Type B pancreatic cell (in vitro differentiated cells): ENCODE measurements at regions not wholly inside any gene's neighbourhood (a gene's known extent, or its start where the extent isn't known, plus 50 kb on each side); places are given as distances from the start of the nearest gene placed in this dataset.

Experiments
- DNase-seq: peaks from one replicate; pipeline ENCODE4 v3.0.0; 2021; ENCODE audit warnings: mixed read lengths; ENCODE audit not compliant: unreplicated experiment; ENCODE audit errors: extremely low spot score
- H3K27ac Mint-ChIP-seq: 2 replicates; pipeline ENCODE4 v1.8.0; 2021; ENCODE audit warnings: mild to moderate bottlenecking, mixed read lengths
- H3K27me3 Mint-ChIP-seq: 2 replicates; pipeline ENCODE4 v1.8.0; 2021; ENCODE audit warnings: mixed read lengths
- H3K36me3 Mint-ChIP-seq: 2 replicates; pipeline ENCODE4 v1.8.0; 2021; ENCODE audit warnings: mixed read lengths
- H3K4me1 Mint-ChIP-seq: one replicate; pipeline ENCODE4 v1.8.0; 2021; ENCODE audit warnings: mixed read lengths; ENCODE audit not compliant: unreplicated experiment
- H3K4me3 Mint-ChIP-seq: 2 replicates; pipeline ENCODE4 v1.8.0; 2021; ENCODE audit warnings: mild to moderate bottlenecking, mixed read lengths
- H3K9me3 Mint-ChIP-seq: 2 replicates; pipeline ENCODE4 v1.8.0; 2021; ENCODE audit warnings: mixed read lengths
- TF ChIP-seq, protein P1 (sequence below): fragments of 200-600 bp; sonication (generic); conservative IDR thresholded peaks from 2 replicates; pipeline ENCODE4 v1.5.0; 2021; ENCODE audit warnings: antibody characterized with exemption, mild to moderate bottlenecking

DNA sequence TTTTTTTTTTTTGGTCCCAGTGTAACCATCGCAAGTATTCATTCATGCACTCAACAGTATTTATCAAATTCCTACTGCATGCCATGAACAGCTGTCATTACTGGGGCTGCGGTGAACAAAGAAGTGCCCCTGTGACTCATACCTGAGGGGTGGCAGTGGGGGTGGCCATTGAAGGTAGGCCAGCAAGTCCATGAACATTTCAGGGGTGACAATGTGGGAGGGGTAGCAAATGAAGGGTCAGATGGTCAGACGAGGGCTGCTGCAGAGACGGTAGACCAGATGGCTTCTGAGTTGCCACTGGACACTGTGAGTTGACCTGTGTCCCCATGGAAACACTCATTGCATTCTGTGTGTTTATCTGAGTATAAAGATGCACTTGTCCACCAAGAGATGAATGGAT, 92.5 kb upstream of the PITRM1 start:
- H3K4me3 Mint-ChIP-seq, result no peak overlapping the region
- H3K36me3 Mint-ChIP-seq, result no peaks in the 10 kb centered on the region
- H3K4me1 Mint-ChIP-seq, result peaks cover 26% of the 10 kb centered on the region
- no peak overlapping the region for H3K27ac Mint-ChIP-seq
- peaks cover 8% of the 10 kb centered on the region for H3K27me3 Mint-ChIP-seq
- TF ChIP-seq, protein P1, sequence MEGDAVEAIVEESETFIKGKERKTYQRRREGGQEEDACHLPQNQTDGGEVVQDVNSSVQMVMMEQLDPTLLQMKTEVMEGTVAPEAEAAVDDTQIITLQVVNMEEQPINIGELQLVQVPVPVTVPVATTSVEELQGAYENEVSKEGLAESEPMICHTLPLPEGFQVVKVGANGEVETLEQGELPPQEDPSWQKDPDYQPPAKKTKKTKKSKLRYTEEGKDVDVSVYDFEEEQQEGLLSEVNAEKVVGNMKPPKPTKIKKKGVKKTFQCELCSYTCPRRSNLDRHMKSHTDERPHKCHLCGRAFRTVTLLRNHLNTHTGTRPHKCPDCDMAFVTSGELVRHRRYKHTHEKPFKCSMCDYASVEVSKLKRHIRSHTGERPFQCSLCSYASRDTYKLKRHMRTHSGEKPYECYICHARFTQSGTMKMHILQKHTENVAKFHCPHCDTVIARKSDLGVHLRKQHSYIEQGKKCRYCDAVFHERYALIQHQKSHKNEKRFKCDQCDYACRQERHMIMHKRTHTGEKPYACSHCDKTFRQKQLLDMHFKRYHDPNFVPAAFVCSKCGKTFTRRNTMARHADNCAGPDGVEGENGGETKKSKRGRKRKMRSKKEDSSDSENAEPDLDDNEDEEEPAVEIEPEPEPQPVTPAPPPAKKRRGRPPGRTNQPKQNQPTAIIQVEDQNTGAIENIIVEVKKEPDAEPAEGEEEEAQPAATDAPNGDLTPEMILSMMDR, result no peak
- H3K9me3 Mint-ChIP-seq, result peaks cover 10% of the 10 kb centered on the region
- DNase-seq, result no peak

DNA sequence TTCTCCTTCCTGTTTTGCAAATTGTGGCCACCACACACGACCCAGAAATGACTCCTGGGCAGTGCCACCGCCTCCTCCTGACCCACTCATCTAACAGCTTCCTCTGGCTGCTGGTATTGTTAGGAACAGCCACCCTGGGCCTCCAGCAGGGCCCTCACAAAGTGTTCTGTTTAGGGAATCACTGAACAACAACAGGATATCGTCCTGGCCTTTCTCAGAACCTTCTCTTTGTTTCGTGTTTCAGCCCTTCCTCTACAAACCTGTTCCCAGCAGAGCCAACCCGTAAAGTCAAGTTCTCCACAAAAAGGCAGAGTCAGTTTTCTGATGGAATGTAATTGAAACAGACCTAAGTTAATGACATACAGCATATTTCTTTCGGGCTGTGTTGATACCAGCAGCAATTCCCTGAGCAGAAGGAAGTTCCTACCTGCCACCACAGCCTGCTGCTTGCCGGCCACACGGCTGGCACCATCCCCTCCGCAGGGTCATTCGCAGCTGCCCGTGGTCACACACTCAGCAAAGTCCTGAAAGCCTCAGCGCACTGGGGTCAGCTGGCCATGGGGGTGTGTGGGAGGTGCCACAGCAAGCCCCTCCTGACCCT, 91.7 kb upstream of the PITRM1 start:
- Mint-ChIP-seq H3K27ac (no peak overlapping the region), H3K27me3 (peaks cover 8% of the 10 kb centered on the region), H3K9me3 (peaks cover 10% of the 10 kb centered on the region), H3K4me1 (peaks cover 19% of the 10 kb centered on the region), H3K4me3 (no peak overlapping the region), H3K36me3 (no peaks in the 10 kb centered on the region)
- TF ChIP-seq, protein P1, result no peak
- no peak for DNase-seq

DNA sequence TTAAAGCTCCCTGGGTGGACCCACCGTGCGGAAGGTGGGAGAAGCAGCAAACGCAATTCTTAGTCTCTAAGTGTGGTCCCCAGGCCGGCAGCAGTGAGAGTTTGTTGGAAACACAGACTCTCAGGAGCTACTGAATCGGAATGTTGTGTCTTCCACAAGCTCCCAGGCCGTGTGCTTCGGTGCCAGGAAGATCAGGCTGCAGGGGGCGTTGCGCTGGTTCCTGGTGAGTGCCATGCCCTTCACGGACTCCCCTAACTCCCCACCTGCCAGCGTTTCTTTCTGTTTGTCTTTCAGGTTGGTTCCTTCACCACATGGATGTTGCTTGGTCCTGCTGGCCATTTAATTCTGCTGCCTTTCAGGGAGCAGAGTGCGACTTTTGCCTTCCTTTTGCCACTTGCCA, 91.2 kb upstream of the PITRM1 start:
- Mint-ChIP-seq H3K27ac (no peak overlapping the region), H3K36me3 (no peaks in the 10 kb centered on the region), H3K9me3 (peaks cover 10% of the 10 kb centered on the region), H3K27me3 (peaks cover 8% of the 10 kb centered on the region), H3K4me3 (no peak overlapping the region), H3K4me1 (peaks cover 18% of the 10 kb centered on the region)
- TF ChIP-seq, protein P1, result no peak
- no peak for DNase-seq

DNA sequence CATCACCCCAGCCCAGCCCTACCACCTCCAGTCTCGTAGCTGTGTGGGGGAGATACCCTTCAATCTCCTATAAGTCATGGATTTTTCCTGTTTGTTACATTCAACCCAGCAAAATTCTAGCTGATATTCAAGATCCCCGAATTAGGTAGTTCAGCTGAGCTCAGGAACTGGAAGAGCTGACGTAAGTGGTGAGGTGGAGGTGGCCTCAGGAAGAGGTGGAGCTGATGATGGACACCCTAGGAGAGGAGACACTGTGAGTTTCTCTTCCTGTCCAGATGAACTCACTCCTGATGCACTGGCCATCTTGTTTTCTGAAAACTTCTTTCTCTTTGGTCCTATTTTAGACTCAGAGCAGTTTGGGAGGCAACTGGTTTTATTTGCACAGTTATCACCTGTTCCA, 90.5 kb upstream of the PITRM1 start:
- no peaks in the 10 kb centered on the region for H3K36me3 Mint-ChIP-seq
- no peak for DNase-seq
- TF ChIP-seq, protein P1, result no peak
- peaks cover 18% of the 10 kb centered on the region for H3K4me1 Mint-ChIP-seq
- peaks cover 10% of the 10 kb centered on the region for H3K9me3 Mint-ChIP-seq
- no peak overlapping the region for H3K4me3 Mint-ChIP-seq
- H3K27ac Mint-ChIP-seq, result no peak overlapping the region
- peaks cover 8% of the 10 kb centered on the region for H3K27me3 Mint-ChIP-seq

DNA sequence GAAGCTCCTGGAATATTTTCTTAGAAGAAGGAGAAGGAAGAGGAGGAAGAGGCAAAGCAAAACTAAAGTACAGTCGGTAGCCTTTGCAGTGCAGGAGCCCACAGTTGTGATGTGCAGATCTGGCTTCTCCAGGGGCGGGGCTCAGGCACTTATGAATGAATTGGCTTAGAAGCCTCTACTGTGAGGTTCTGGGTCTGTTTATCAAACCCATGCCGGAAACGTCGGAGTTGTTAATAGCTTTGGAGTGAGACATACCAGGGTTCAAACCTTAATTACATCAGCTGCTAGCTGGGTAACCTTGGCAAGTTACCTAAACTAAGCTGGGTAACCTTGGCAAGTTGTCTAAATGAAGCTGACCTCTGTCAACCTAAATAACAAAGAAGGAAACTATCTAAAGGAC, 89.3 kb upstream of the PITRM1 start:
- Mint-ChIP-seq H3K36me3 (no peaks in the 10 kb centered on the region), H3K4me1 (peaks cover 18% of the 10 kb centered on the region), H3K9me3 (peaks cover 10% of the 10 kb centered on the region), H3K27ac (no peak overlapping the region), H3K4me3 (no peak overlapping the region), H3K27me3 (peaks cover 8% of the 10 kb centered on the region)
- TF ChIP-seq, protein P1, result no peak
- DNase-seq, result no peak
